Tibial nerve (tissue), 4 donors: ENCODE measurements at regions not wholly inside any gene's neighbourhood (a gene's known extent, or its start where the extent isn't known, plus 50 kb on each side); places are given as distances from the start of the nearest gene placed in this dataset.
"Not testable (repeated sequence)": the region's sequence is repeated elsewhere in the genome, so short reads cannot be mapped to it uniquely, and the experiment has no call there.

Source experiments
- DNase-seq, 2 donors: peaks; one replicate each; pipeline ENCODE4 v3.0.0-alpha.2; 2019; ENCODE audit warnings: low spot score in 2 of 2
- H3K27ac ChIP-seq, 4 donors: fragments of 200-600 bp; sonication (generic) in 3 of 4; one replicate each; pipeline ENCODE4 v1.5.1; 2017 to 2019; ENCODE audit warnings: mild to moderate bottlenecking in 1 of 4
- H3K27me3 ChIP-seq, 2 donors: fragments of 200-600 bp; sonication (generic) in 1 of 2; one replicate each; pipeline versions ENCODE4 v1.5.1 to v1.6.0; 2017 to 2019
- H3K36me3 ChIP-seq, 3 donors: fragments of 200-600 bp; sonication (generic); one replicate each; pipeline ENCODE4 v1.5.1; 2018 to 2019
- H3K4me1 ChIP-seq, 4 donors: fragments of 200-600 bp; sonication (generic) in 3 of 4; one replicate each; pipeline ENCODE4 v1.5.1; 2017 to 2019
- H3K4me3 ChIP-seq, 4 donors: fragments of 200-600 bp; sonication (generic) in 3 of 4; one replicate each; pipeline ENCODE4 v1.5.1; 2017 to 2019; ENCODE audit warnings: mild to moderate bottlenecking in 1 of 4, moderate library complexity in 1 of 4
- H3K9me3 ChIP-seq, 4 donors: fragments of 200-600 bp; sonication (generic) in 3 of 4; one replicate each; pipeline ENCODE4 v1.5.1; 2017 to 2019
- CTCF ChIP-seq, 5 experiments: fragments of 200-600 bp in 3 of 5; fragments of 450-650 bp in 2 of 5; sonication (generic) in 3 of 5; IDR thresholded peaks; one replicate each; pipeline ENCODE4 v1.5.1; 2016 to 2019; ENCODE audit warnings: antibody characterized with exemption in 5 of 5, mild to moderate bottlenecking in 3 of 5, moderate library complexity in 2 of 5
- EP300 ChIP-seq, 2 donors: sonication (generic); formaldehyde crosslinking; IDR thresholded peaks; one replicate each; pipeline ENCODE4 v1.6.1; 2017; ENCODE audit warnings: antibody characterized with exemption in 2 of 2, mild to moderate bottlenecking in 1 of 2
- POLR2A ChIP-seq, 2 donors: fragments of 450-650 bp; IDR thresholded peaks; one replicate each; pipeline ENCODE4 v1.6.1; 2017; ENCODE audit warnings: antibody characterized with exemption in 2 of 2, mild to moderate bottlenecking in 2 of 2, moderate library complexity in 2 of 2
- WGBS, 2 donors: methylation state at CpG; one replicate each; pipeline ENCODE4 v1.1.5; 2018; 5-methylcytosine and 5-hydroxymethylcytosine counted together

GRCh38 chr16:6728381-6728780 is 604.3 kb upstream of the RBFOX1 start:
- Histone ChIP-seq H3K27ac (no peak overlapping the region), H3K27me3 (no peaks in the 10 kb centered on the region), H3K9me3 (peaks cover 0 to 7% (median 0%) of the 10 kb centered on the region in 4 donors), H3K4me3 (no peak overlapping the region), H3K36me3 (no peaks in the 10 kb centered on the region), H3K4me1 (no peaks in the 10 kb centered on the region)
- WGBS, 2 donors = 68 to 69% methylated on average over 3 of the region's 3 CpGs
- DNase-seq = no peak
- TF ChIP-seq CTCF (IDR thresholded peaks at IDR 0.05) (no peak), EP300 (IDR thresholded peaks at IDR 0.05) (no peak), POLR2A (IDR thresholded peaks at IDR 0.05) (no peak)

- Histone ChIP-seq H3K36me3 (no peaks in the 10 kb centered on the region), H3K27me3 (no peaks in the 10 kb centered on the region), H3K4me3 (no peak overlapping the region), H3K4me1 (no peaks in the 10 kb centered on the region), H3K9me3 (peaks cover 0 to 7% (median 0%) of the 10 kb centered on the region in 4 donors), H3K27ac (no peak overlapping the region)
- TF ChIP-seq CTCF (IDR thresholded peaks at IDR 0.05) (no peak), EP300 (IDR thresholded peaks at IDR 0.05) (no peak), POLR2A (IDR thresholded peaks at IDR 0.05) (no peak)
- WGBS, 2 donors = 53% methylated on average over 4 of the region's 4 CpGs
- DNase-seq = no peak
Observed at GRCh38 chr16:6726621-6727020, 606.0 kb upstream of the RBFOX1 start.

- WGBS, 2 donors = 27 to 32% methylated on average over 7 of the region's 7 CpGs
- TF ChIP-seq POLR2A (IDR thresholded peaks at IDR 0.05) (no peak), CTCF (IDR thresholded peaks at IDR 0.05) (peak in 3 of 5 experiments; percentile 13 to 44 (median 35))
- Histone ChIP-seq H3K36me3 (no peaks in the 10 kb centered on the region), H3K27ac (peak overlapping the region in 1 of 4 donors; percentile 6), H3K4me1 (no peaks in the 10 kb centered on the region), H3K4me3 (no peak overlapping the region), H3K27me3 (no peaks in the 10 kb centered on the region), H3K9me3 (peaks cover 0 to 7% (median 0%) of the 10 kb centered on the region in 4 donors)
- DNase-seq = peak in 1 of 2 donors; percentile 8
Observed at GRCh38 chr16:6725634-6726331, 606.9 kb upstream of the RBFOX1 start.

GRCh38 chr16:6725206-6725605 is 607.4 kb upstream of the RBFOX1 start:
- not testable (repeated sequence) for H3K27ac ChIP-seq, H3K36me3 ChIP-seq, H3K9me3 ChIP-seq, DNase-seq, H3K27me3 ChIP-seq, H3K4me1 ChIP-seq, H3K4me3 ChIP-seq
- WGBS, 2 donors = 88 to 97% methylated on average over 10 of the region's 10 CpGs

GRCh38 chr16:6722786-6723185 is 609.9 kb upstream of the RBFOX1 start:
- Histone ChIP-seq H3K4me3 (no peak overlapping the region), H3K27ac (no peak overlapping the region), H3K27me3 (no peaks in the 10 kb centered on the region), H3K4me1 (no peaks in the 10 kb centered on the region), H3K9me3 (peaks cover 0 to 7% (median 0%) of the 10 kb centered on the region in 4 donors), H3K36me3 (no peaks in the 10 kb centered on the region)
- TF ChIP-seq EP300 (IDR thresholded peaks at IDR 0.05) = no peak
- TF ChIP-seq POLR2A (IDR thresholded peaks at IDR 0.05) = no peak
- no peak for TF ChIP-seq CTCF (IDR thresholded peaks at IDR 0.05)
- WGBS, 2 donors = 59 to 67% methylated on average over 3 of the region's 3 CpGs
- DNase-seq = no peak
